MCF 10A (cell line): ENCODE measurements at regions not wholly inside any gene's neighbourhood (a gene's known extent, or its start where the extent isn't known, plus 50 kb on each side); places are given as distances from the start of the nearest gene placed in this dataset.

Source experiments
- BruUV-seq: library from RNA; stranded (reverse); fragments of 400-500 nt; replicated peaks from 2 replicates; lab custom pipeline; 2021; lab: Mats Ljungman, UMichigan
- CTCF ChIA-PET: fragments of 300-600 bp; sonication (Branson Sonifier 250); formaldehyde crosslinking; extraction: SDS; loops from one replicate; lab custom pipeline; 2021; ENCODE audit warnings: antibody characterized with exemption, inconsistent platforms; lab: Yijun Ruan, JAX
- POLR2A ChIA-PET: fragments of 300-600, 350-650 bp; sonication (Branson Sonifier 250); formaldehyde crosslinking; extraction: SDS; loops from one replicate; lab custom pipeline; 2020; ENCODE audit warnings: antibody characterized with exemption, inconsistent platforms; lab: Yijun Ruan, JAX
- DNase-seq: peaks from one replicate; pipeline ENCODE4 v3.0.0-alpha.2; 2018; ENCODE audit not compliant: unreplicated experiment
- H3K27ac Mint-ChIP-seq: one replicate; pipeline ENCODE4 v1.8.0; 2022; ENCODE audit warnings: mild to moderate bottlenecking, low read depth, mixed read lengths; ENCODE audit not compliant: unreplicated experiment
- H3K27me3 Mint-ChIP-seq: one replicate; pipeline ENCODE4 v1.8.0; 2022; ENCODE audit warnings: mixed read lengths; ENCODE audit not compliant: insufficient read depth, unreplicated experiment
- H3K36me3 Mint-ChIP-seq: one replicate; pipeline ENCODE4 v1.8.0; 2022; ENCODE audit warnings: mild to moderate bottlenecking, moderate library complexity, mixed read lengths; ENCODE audit not compliant: insufficient read depth, unreplicated experiment
- H3K4me1 Mint-ChIP-seq: one replicate; pipeline ENCODE4 v1.8.0; 2022; ENCODE audit warnings: mixed read lengths; ENCODE audit not compliant: insufficient read depth, unreplicated experiment
- H3K4me3 Mint-ChIP-seq: one replicate; pipeline ENCODE4 v1.8.0; 2022; ENCODE audit warnings: mild to moderate bottlenecking, moderate library complexity, mixed read lengths; ENCODE audit not compliant: unreplicated experiment
- H3K9me3 Mint-ChIP-seq: one replicate; pipeline ENCODE4 v1.8.0; 2022; ENCODE audit warnings: mixed read lengths; ENCODE audit not compliant: unreplicated experiment
- CTCF ChIP-seq: fragments of 200-600 bp; IDR thresholded peaks from one replicate; pipeline ENCODE4 v1.8.0; 2022; ENCODE audit warnings: antibody characterized with exemption, mild to moderate bottlenecking; ENCODE audit not compliant: unreplicated experiment
- intact Hi-C: fragments of 100-400 bp; cut with micrococcal nuclease; formaldehyde crosslinking; loops from 2 replicates; pipeline ENCODE4 v1.14.1; 2022

- TF ChIP-seq CTCF, result no peak
- ChIA-PET CTCF (interaction anchor here (0.6 to 1.2 kb wide), 2 partner anchors 10 to 87 kb away, joined by 3 to 6 read pairs; no protein-coding TSS in a partner anchor), POLR2A (no interaction called here)
- H3K9me3 Mint-ChIP-seq, result no peaks in the 10 kb centered on the region
- no peak overlapping the region for H3K27ac Mint-ChIP-seq
- no peak for DNase-seq
- BruUV-seq, result no TSS peak
- H3K4me1 Mint-ChIP-seq, result no peaks in the 10 kb centered on the region
- H3K27me3 Mint-ChIP-seq, result no peaks in the 10 kb centered on the region
- intact Hi-C loops, result no loop called here
- no peaks in the 10 kb centered on the region for H3K36me3 Mint-ChIP-seq
- H3K4me3 Mint-ChIP-seq, result no peak overlapping the region
Measured at GRCh38 chr2:42916324-42916723, 123.9 kb upstream of the HAAO start.

- CTCF ChIA-PET, result interaction anchor here (0.6 to 1.1 kb wide), 4 partner anchors 37 to 705 kb away, joined by 3 read pairs; no protein-coding TSS in a partner anchor
- POLR2A ChIA-PET, result no interaction called here
- Mint-ChIP-seq H3K9me3 (no peaks in the 10 kb centered on the region), H3K4me1 (no peaks in the 10 kb centered on the region), H3K27me3 (no peaks in the 10 kb centered on the region), H3K27ac (no peak overlapping the region), H3K4me3 (no peak overlapping the region), H3K36me3 (no peaks in the 10 kb centered on the region)
- no peak for DNase-seq
- TF ChIP-seq CTCF, result no peak
- intact Hi-C loops, result no loop called here
- BruUV-seq, result no TSS peak
Measured at GRCh38 chr2:42914860-42915259, 122.5 kb upstream of the HAAO start.

- no peak for TF ChIP-seq CTCF
- H3K27ac Mint-ChIP-seq, result no peak overlapping the region
- H3K9me3 Mint-ChIP-seq, result no peaks in the 10 kb centered on the region
- BruUV-seq, result no TSS peak
- POLR2A ChIA-PET, result no interaction called here
- no peaks in the 10 kb centered on the region for H3K36me3 Mint-ChIP-seq
- H3K27me3 Mint-ChIP-seq, result no peaks in the 10 kb centered on the region
- intact Hi-C loops, result no loop called here
- no peaks in the 10 kb centered on the region for H3K4me1 Mint-ChIP-seq
- DNase-seq, result no peak
- CTCF ChIA-PET, result no interaction called here
- H3K4me3 Mint-ChIP-seq, result no peak overlapping the region
Measured at GRCh38 chr2:42914314-42914713, 121.9 kb upstream of the HAAO start.

- Mint-ChIP-seq H3K27ac (no peak overlapping the region), H3K27me3 (no peaks in the 10 kb centered on the region), H3K4me3 (no peak overlapping the region), H3K9me3 (no peaks in the 10 kb centered on the region), H3K36me3 (no peaks in the 10 kb centered on the region), H3K4me1 (no peaks in the 10 kb centered on the region)
- intact Hi-C loops, result no loop called here
- ChIA-PET POLR2A (no interaction called here), CTCF (no interaction called here)
- DNase-seq, result no peak
- BruUV-seq, result no TSS peak
- no peak for TF ChIP-seq CTCF
Measured at GRCh38 chr2:42913280-42913878, 121.0 kb upstream of the HAAO start.
